ENCODE measurements at regions not wholly inside any gene's neighbourhood (a gene's known extent, or its start where the extent isn't known, plus 50 kb on each side); places are given as distances from the start of the nearest gene placed in this dataset.

DNA sequence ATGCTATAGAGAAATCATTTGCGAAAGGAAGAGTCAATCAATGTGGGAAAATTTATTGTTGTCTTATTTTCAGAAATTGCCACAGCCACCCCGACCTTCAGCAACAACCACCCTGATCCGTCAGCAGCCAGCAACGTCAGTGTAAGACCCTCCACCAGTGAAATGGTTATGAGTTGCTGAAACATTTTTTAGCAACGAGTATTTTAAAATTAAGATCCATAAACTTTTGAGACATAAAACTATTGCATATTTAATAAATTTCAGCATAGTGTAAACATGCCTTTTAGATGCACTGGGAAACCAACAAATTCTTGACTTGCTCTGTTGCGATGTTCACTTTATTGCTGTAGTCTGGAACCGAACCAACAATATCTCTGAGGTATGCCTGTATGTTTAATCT is 887.9 kb downstream of the DCDC2C start:
- TF ChIP-seq FOXP2 (optimal IDR thresholded peaks at IDR 0.05; ENCODE audit: control extremely low read depth, extremely low read length, insufficient read depth) (no peak), EZH2 (IDR thresholded peaks at IDR 0.05) (no peak), POLR2AphosphoS5 (IDR thresholded peaks at IDR 0.05; ENCODE audit: borderline replicate concordance, low read depth, low read length) (no peak)
- no peak for DNase-seq (ENCODE audit: low read depth, low spot score)
- no peak overlapping the region for H3K27ac ChIP-seq
- no peak overlapping the region for H3K4me3 ChIP-seq
- H3K9ac ChIP-seq (ENCODE audit: insufficient read length) = no peak overlapping the region
- peaks cover 47% of the 10 kb centered on the region for H3K36me3 ChIP-seq (ENCODE audit: insufficient read depth, low read length)
- H3K9me3 ChIP-seq (ENCODE audit: low read depth, low read length) = peaks cover 16% of the 10 kb centered on the region; the same call in 1 of the 2 replicates

- H3K9ac ChIP-seq (ENCODE audit: insufficient read length) = peak overlapping the region; percentile 39
- TF ChIP-seq FOXP2 (optimal IDR thresholded peaks at IDR 0.05; ENCODE audit: control extremely low read depth, extremely low read length, insufficient read depth) (no peak), POLR2AphosphoS5 (IDR thresholded peaks at IDR 0.05; ENCODE audit: borderline replicate concordance, low read depth, low read length) (no peak), EZH2 (IDR thresholded peaks at IDR 0.05) (no peak)
- peak overlapping the region; percentile 88 for H3K27ac ChIP-seq
- no peak for DNase-seq (ENCODE audit: low read depth, low spot score)
- H3K9me3 ChIP-seq (ENCODE audit: low read depth, low read length) = no peaks in the 10 kb centered on the region
- H3K36me3 ChIP-seq (ENCODE audit: insufficient read depth, low read length) = peaks cover 11% of the 10 kb centered on the region
- H3K4me3 ChIP-seq = peak overlapping the region; percentile 18; the same call in 1 of the 2 replicates
Measured at GRCh38 chr2:4597400-4597799, 894.0 kb downstream of the DCDC2C start.

DNA sequence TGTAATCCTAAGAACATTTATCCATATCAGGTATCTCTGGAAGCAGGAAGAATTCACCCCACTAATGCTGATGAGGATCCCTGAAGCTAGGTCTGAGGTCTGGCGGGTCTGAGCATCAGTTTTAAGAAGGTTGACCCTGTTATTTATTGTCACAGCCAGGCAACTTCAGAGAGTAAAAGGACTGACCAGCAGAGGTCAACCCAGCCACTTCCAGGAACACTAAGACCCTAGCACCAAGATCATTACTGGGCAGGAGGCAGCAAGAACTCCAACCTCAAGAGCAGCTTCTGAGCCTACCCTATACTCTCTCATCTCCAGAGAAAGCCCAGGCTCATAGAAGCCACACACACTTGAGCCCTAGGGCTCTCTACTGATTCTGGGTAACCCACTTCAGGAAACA is 901.4 kb downstream of the DCDC2C start:
- Histone ChIP-seq H3K9ac (ENCODE audit: insufficient read length) (no peak overlapping the region), H3K36me3 (ENCODE audit: insufficient read depth, low read length) (no peaks in the 10 kb centered on the region), H3K9me3 (ENCODE audit: low read depth, low read length) (no peaks in the 10 kb centered on the region), H3K4me3 (no peak overlapping the region), H3K27ac (no peak overlapping the region)
- no peak for TF ChIP-seq POLR2AphosphoS5 (IDR thresholded peaks at IDR 0.05; ENCODE audit: borderline replicate concordance, low read depth, low read length)
- TF ChIP-seq FOXP2 (optimal IDR thresholded peaks at IDR 0.05; ENCODE audit: control extremely low read depth, extremely low read length, insufficient read depth) = no peak
- TF ChIP-seq EZH2 (IDR thresholded peaks at IDR 0.05) = no peak
- DNase-seq (ENCODE audit: low read depth, low spot score) = no peak

GRCh38 chr2:4618141-4618540 is 914.8 kb downstream of the DCDC2C start:
- Histone ChIP-seq H3K36me3 (ENCODE audit: insufficient read depth, low read length) (no peaks in the 10 kb centered on the region), H3K9ac (ENCODE audit: insufficient read length) (no peak overlapping the region), H3K4me3 (no peak overlapping the region), H3K9me3 (ENCODE audit: low read depth, low read length) (no peaks in the 10 kb centered on the region), H3K27ac (no peak overlapping the region)
- TF ChIP-seq EZH2 (IDR thresholded peaks at IDR 0.05) = no peak
- no peak for TF ChIP-seq FOXP2 (optimal IDR thresholded peaks at IDR 0.05; ENCODE audit: control extremely low read depth, extremely low read length, insufficient read depth)
- no peak for TF ChIP-seq POLR2AphosphoS5 (IDR thresholded peaks at IDR 0.05; ENCODE audit: borderline replicate concordance, low read depth, low read length)
- no peak for DNase-seq (ENCODE audit: low read depth, low spot score)

GRCh38 chr2:4618630-4619228 is 915.4 kb downstream of the DCDC2C start:
- DNase-seq (ENCODE audit: low read depth, low spot score) = no peak
- no peak for TF ChIP-seq FOXP2 (optimal IDR thresholded peaks at IDR 0.05; ENCODE audit: control extremely low read depth, extremely low read length, insufficient read depth)
- no peak for TF ChIP-seq POLR2AphosphoS5 (IDR thresholded peaks at IDR 0.05; ENCODE audit: borderline replicate concordance, low read depth, low read length)
- TF ChIP-seq EZH2 (IDR thresholded peaks at IDR 0.05) = no peak
- Histone ChIP-seq H3K27ac (no peak overlapping the region), H3K36me3 (ENCODE audit: insufficient read depth, low read length) (no peaks in the 10 kb centered on the region), H3K9ac (ENCODE audit: insufficient read length) (no peak overlapping the region), H3K9me3 (ENCODE audit: low read depth, low read length) (no peaks in the 10 kb centered on the region), H3K4me3 (no peak overlapping the region)

- no peak for TF ChIP-seq FOXP2 (optimal IDR thresholded peaks at IDR 0.05; ENCODE audit: control extremely low read depth, extremely low read length, insufficient read depth)
- TF ChIP-seq EZH2 (IDR thresholded peaks at IDR 0.05) = no peak
- TF ChIP-seq POLR2AphosphoS5 (IDR thresholded peaks at IDR 0.05; ENCODE audit: borderline replicate concordance, low read depth, low read length) = no peak
- H3K36me3 ChIP-seq (ENCODE audit: insufficient read depth, low read length) = no peaks in the 10 kb centered on the region
- no peak overlapping the region for H3K9ac ChIP-seq (ENCODE audit: insufficient read length)
- H3K4me3 ChIP-seq = no peak overlapping the region
- no peak for DNase-seq (ENCODE audit: low read depth, low spot score)
- H3K9me3 ChIP-seq (ENCODE audit: low read depth, low read length) = no peaks in the 10 kb centered on the region
- H3K27ac ChIP-seq = no peak overlapping the region
Measured at GRCh38 chr2:4628998-4629501, 925.7 kb downstream of the DCDC2C start.

- TF ChIP-seq POLR2AphosphoS5 (IDR thresholded peaks at IDR 0.05; ENCODE audit: borderline replicate concordance, low read depth, low read length) = no peak
- TF ChIP-seq FOXP2 (optimal IDR thresholded peaks at IDR 0.05; ENCODE audit: control extremely low read depth, extremely low read length, insufficient read depth) = no peak
- no peak for TF ChIP-seq EZH2 (IDR thresholded peaks at IDR 0.05)
- H3K9ac ChIP-seq (ENCODE audit: insufficient read length) = no peak overlapping the region
- no peak overlapping the region for H3K27ac ChIP-seq
- H3K4me3 ChIP-seq = no peak overlapping the region
- no peaks in the 10 kb centered on the region for H3K36me3 ChIP-seq (ENCODE audit: insufficient read depth, low read length)
- no peak for DNase-seq (ENCODE audit: low read depth, low spot score)
- H3K9me3 ChIP-seq (ENCODE audit: low read depth, low read length) = no peaks in the 10 kb centered on the region
Measured at GRCh38 chr2:4635289-4635688, 931.9 kb downstream of the DCDC2C start.

GRCh38 chr2:4653991-4654390 is 950.6 kb downstream of the DCDC2C start:
- Histone ChIP-seq H3K9ac (ENCODE audit: insufficient read length) (no peak overlapping the region), H3K4me3 (peak overlapping the region; percentile 26), H3K9me3 (ENCODE audit: low read depth, low read length) (no peaks in the 10 kb centered on the region), H3K27ac (peak overlapping the region; percentile 80), H3K36me3 (ENCODE audit: insufficient read depth, low read length) (no peaks in the 10 kb centered on the region)
- no peak for DNase-seq (ENCODE audit: low read depth, low spot score)
- TF ChIP-seq FOXP2 (optimal IDR thresholded peaks at IDR 0.05; ENCODE audit: control extremely low read depth, extremely low read length, insufficient read depth) (no peak), POLR2AphosphoS5 (IDR thresholded peaks at IDR 0.05; ENCODE audit: borderline replicate concordance, low read depth, low read length) (no peak), EZH2 (IDR thresholded peaks at IDR 0.05) (no peak)
